Vagina (tissue), 2 donors: ENCODE measurements at regions not wholly inside any gene's neighbourhood (a gene's known extent, or its start where the extent isn't known, plus 50 kb on each side); places are given as distances from the start of the nearest gene placed in this dataset.

Experiments
- POLR2A ChIP-seq, 2 donors: fragments of 450-650 bp; IDR thresholded peaks; one replicate each; pipeline ENCODE4 v1.6.1; 2017; ENCODE audit warnings: antibody characterized with exemption in 2 of 2, mild to moderate bottlenecking in 2 of 2, moderate library complexity in 2 of 2
- POLR2AphosphoS5 ChIP-seq, 2 donors: sonication (generic); formaldehyde crosslinking; IDR thresholded peaks; one replicate each; pipeline ENCODE4 v1.9.0; 2017; ENCODE audit warnings: antibody characterized with exemption in 2 of 2, mild to moderate bottlenecking in 2 of 2, low read depth in 1 of 2; ENCODE audit not compliant: insufficient read depth in 1 of 2
- TF ChIP-seq, protein P1 (sequence below), 3 experiments: fragments of 450-650 bp in 2 of 3; fragments of 200-600 bp in 1 of 3; sonication (generic) in 1 of 3; IDR thresholded peaks; one replicate each; pipeline ENCODE4 v1.5.1; 2017 to 2019; ENCODE audit warnings: antibody characterized with exemption in 3 of 3, mild to moderate bottlenecking in 2 of 3, moderate library complexity in 2 of 3

- TF ChIP-seq, protein P1, sequence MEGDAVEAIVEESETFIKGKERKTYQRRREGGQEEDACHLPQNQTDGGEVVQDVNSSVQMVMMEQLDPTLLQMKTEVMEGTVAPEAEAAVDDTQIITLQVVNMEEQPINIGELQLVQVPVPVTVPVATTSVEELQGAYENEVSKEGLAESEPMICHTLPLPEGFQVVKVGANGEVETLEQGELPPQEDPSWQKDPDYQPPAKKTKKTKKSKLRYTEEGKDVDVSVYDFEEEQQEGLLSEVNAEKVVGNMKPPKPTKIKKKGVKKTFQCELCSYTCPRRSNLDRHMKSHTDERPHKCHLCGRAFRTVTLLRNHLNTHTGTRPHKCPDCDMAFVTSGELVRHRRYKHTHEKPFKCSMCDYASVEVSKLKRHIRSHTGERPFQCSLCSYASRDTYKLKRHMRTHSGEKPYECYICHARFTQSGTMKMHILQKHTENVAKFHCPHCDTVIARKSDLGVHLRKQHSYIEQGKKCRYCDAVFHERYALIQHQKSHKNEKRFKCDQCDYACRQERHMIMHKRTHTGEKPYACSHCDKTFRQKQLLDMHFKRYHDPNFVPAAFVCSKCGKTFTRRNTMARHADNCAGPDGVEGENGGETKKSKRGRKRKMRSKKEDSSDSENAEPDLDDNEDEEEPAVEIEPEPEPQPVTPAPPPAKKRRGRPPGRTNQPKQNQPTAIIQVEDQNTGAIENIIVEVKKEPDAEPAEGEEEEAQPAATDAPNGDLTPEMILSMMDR (IDR thresholded peaks at IDR 0.05): no peak
- TF ChIP-seq POLR2A (IDR thresholded peaks at IDR 0.05) (no peak), POLR2AphosphoS5 (IDR thresholded peaks at IDR 0.05; ENCODE audit: insufficient read depth in 1 of 2, low read depth in 1 of 2) (no peak)
These were observed 325.5 kb upstream of the CHAC2 start for GRCh38 chr2:53442093-53442492.
